ENCODE measurements at regions not wholly inside any gene's neighbourhood (a gene's known extent, or its start where the extent isn't known, plus 50 kb on each side); places are given as distances from the start of the nearest gene placed in this dataset.

DNA sequence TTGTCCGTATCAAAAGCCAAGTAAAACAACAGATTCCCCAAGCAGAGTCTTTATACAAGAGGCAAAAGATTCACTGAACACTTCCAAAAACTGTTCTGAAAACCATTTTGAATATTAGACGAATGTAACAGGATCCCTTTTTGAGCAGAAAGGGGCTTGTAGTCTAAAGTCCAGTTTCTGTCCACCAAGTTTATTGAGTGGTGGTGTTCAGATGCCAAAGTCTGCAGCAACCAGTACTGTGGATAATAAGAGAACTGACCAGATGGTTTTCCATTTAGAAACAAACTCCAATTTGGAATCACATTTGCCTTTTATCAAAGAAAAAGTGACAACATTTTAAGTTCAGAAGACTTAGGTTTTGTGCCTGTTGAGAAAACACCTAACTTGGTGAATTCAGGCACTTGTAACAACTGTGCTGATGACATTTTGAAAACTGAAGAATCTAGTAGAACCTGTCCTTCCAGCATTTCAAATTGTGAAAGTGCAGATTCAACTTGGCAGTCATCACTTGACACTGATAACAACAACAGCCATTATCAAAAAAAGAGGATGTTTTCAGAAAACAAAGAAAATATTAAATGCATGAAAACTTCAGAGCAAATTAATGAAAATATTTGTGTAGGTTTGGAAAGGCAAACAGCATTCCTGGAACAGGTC is 217.1 kb downstream of the CSNK2A3 start:
- FAIRE-seq = no peak

GRCh38 chr11:11129118-11129517 is 223.9 kb downstream of the CSNK2A3 start:
- FAIRE-seq = no peak

DNA sequence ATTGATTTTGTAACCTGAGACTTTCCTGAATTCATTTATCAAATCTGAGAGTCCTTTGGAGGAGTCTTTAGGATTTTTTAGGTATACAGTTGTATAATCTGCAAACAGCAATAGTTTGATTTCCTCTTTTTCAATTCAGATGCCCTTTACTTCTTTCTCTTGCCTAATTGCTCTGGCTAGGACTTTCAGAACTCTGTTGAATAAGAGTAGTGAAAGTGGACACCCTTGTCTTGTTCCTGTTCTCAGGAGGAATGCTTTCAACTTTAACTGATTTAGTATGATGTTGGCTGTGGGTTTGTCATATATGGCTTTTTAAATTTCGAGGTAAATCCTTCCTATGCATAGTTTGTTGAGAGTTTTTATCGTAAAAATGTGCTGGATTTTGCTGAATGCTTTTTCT is 227.4 kb downstream of the CSNK2A3 start:
- no peak for FAIRE-seq

- no peak for FAIRE-seq
Measured at GRCh38 chr11:11122749-11123148, 230.3 kb downstream of the CSNK2A3 start.

GRCh38 chr11:11119917-11120316 is 233.1 kb downstream of the CSNK2A3 start:
- no peak for FAIRE-seq

GRCh38 chr11:11117730-11118129 is 235.3 kb downstream of the CSNK2A3 start:
- no peak for FAIRE-seq

DNA sequence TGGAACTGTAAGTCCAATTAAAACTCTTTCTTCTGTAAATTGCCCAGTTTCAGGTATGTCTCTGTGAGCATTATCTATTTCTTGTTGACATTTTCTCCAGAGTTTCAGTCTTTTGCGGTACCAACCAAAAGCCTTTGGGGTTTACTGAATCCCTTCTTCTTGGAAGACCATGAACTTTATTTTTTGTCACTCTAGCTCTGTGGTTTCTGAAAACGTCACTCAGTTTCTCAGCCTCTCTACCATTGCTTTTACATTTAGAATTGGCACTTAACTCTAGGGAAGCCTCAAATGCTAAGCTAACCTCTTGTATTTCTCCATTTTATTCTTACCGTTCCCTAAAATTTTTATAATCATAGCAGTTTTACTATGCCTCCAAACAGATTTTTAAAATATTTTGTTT is 237.6 kb downstream of the CSNK2A3 start:
- no peak for FAIRE-seq

GRCh38 chr11:11113626-11114025 is 239.4 kb downstream of the CSNK2A3 start:
- FAIRE-seq = no peak

DNA sequence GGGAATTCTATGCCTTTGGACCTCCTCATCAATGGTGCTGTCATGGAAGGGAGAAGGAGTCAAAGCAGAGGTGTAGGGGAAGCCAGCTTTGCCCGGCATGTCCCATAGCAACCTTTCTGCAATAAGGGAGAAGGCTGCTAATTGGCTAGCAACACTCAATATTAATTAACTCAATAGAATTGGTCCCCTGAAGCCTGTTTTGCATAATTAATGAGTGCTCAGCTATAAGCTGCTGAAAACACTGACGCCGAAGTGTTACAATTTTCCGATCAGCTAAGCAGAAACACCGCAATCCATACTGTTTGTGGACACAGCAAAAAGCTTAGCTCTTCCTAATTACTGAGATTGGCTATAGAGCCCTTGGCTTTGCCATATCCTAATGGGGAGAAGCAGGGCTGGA is 245.0 kb downstream of the CSNK2A3 start:
- FAIRE-seq = no peak

GRCh38 chr11:11107076-11107723 is 245.8 kb downstream of the CSNK2A3 start:
- FAIRE-seq = no peak

- FAIRE-seq = no peak
Measured at GRCh38 chr11:11105361-11105760, 247.5 kb upstream of the ZBED5 start.

- FAIRE-seq = no peak
Measured at GRCh38 chr11:11095831-11096723, 238.2 kb upstream of the ZBED5 start.

GRCh38 chr11:11090495-11090894 is 232.6 kb upstream of the ZBED5 start:
- no peak for FAIRE-seq

DNA sequence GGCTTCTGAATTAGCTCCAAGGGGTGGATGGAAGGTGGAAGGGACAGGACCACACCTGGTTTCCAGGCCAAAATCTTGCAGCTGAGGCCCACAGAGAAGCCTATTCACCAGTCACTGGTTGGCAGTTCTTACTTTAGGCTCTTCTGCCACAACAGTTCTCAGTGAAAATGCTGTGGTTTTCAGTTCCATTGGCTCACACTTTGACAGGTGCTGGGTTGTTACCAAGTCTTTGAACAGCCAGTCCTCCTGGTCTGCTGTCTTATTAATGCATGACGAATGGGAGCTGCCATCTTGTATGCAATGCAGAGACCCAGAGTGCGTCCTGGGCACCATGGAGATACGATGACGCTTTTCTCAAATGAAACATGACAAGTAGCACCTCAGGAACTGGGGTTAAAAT is 232.0 kb upstream of the ZBED5 start:
- no peak for FAIRE-seq

GRCh38 chr11:11086979-11087378 is 229.1 kb upstream of the ZBED5 start:
- FAIRE-seq = no peak

DNA sequence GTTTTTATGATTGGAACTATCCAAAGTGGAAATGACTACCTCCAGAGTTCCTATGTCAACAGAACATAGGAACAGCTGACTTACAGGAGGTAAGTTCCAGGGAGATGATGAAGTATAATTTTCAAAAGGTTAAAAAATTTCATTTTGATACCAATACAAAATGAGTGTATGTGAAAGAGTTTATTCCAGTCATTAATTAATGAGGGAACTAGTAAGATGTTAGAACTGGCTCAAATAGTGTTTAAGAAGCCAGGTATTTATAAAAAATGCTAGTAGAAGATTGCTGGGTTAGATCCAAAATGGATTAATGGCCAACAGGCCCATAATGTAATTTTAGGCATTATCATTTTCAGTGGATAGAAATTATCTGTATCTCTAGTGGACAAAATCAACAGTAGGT is 227.7 kb upstream of the ZBED5 start:
- no peak for FAIRE-seq

DNA sequence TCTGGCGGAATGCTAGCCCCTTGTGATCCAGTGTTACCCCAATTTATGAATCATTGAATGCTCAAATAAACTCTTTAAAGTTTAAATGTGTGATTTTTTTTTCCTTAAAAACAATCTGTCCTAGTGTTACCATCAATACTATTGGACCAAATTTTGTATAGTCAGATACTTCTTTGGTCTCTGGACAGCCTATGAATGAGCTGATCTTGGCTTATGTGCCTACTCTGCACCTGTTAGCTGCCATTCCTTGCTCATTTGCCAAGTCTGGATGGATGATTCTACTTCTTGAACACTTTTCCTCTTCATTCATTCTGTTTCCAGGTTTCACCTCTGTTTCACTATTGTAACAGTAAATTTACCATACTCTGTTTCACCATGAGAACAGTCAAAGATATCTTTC is 226.5 kb upstream of the ZBED5 start:
- FAIRE-seq = no peak

GRCh38 chr11:11083441-11083840 is 225.6 kb upstream of the ZBED5 start:
- no peak for FAIRE-seq

- FAIRE-seq = no peak
Measured at GRCh38 chr11:11082646-11083045, 224.8 kb upstream of the ZBED5 start.

- no peak for FAIRE-seq
Measured at GRCh38 chr11:11081776-11082175, 223.9 kb upstream of the ZBED5 start.

DNA sequence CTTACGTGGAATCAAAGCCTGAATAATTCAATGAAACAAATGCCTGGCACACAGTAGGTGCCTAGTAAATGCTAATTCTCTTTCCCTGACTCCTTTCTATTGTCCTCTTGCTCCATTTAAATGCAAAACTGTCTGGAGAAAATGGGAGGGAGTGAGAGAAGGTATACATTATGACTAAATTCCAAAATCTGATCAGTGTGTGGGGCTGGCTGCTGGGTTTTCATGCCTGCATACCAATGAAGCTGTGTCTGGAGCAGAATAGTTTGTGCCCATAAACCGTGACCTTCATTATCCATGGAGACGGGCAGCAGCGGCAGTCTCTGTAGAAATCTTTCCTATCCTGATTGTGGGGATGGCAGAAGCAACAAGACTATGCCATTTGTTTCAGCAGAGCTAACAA is 223.4 kb upstream of the ZBED5 start:
- FAIRE-seq = no peak

- no peak for FAIRE-seq
Measured at GRCh38 chr11:11078344-11079086, 220.7 kb upstream of the ZBED5 start.

- FAIRE-seq = no peak
Measured at GRCh38 chr11:11077898-11078297, 220.0 kb upstream of the ZBED5 start.
